Breast epithelium (tissue), 4 donors: ENCODE measurements at regions not wholly inside any gene's neighbourhood (a gene's known extent, or its start where the extent isn't known, plus 50 kb on each side); places are given as distances from the start of the nearest gene placed in this dataset.

ENCODE experiments used
- DNase-seq, 2 donors: peaks; one replicate each; pipeline ENCODE4 v3.0.0-alpha.2; 2019; ENCODE audit warnings: low spot score in 2 of 2
- H3K27ac ChIP-seq, 2 donors: fragments of 200-600 bp; sonication (generic) in 1 of 2; one replicate each; pipeline ENCODE4 v1.5.1; 2016 to 2019; ENCODE audit warnings: mild to moderate bottlenecking in 1 of 2
- H3K27me3 ChIP-seq, 2 donors: fragments of 200-600 bp; sonication (generic) in 1 of 2; one replicate each; pipeline versions ENCODE4 v1.5.1 to v1.6.0; 2017 to 2019; ENCODE audit warnings: control low read depth in 1 of 2, mild to moderate bottlenecking in 1 of 2
- H3K36me3 ChIP-seq: fragments of 200-600 bp; one replicate; pipeline ENCODE4 v1.5.1; 2019
- H3K4me1 ChIP-seq, 2 donors: fragments of 200-600 bp; sonication (generic); one replicate each; pipeline ENCODE4 v1.5.1; 2016 to 2019; ENCODE audit warnings: control low read depth in 1 of 2
- H3K4me3 ChIP-seq, 3 donors: fragments of 200-600 bp; sonication (generic); 1 replicate in 2 of 3; 2 replicates in 1 of 3; pipeline ENCODE4 v1.5.1; 2016 to 2019; ENCODE audit warnings: mild to moderate bottlenecking in 3 of 3, moderate library complexity in 2 of 3
- H3K9me3 ChIP-seq, 2 donors: fragments of 200-600 bp; sonication (generic) in 1 of 2; one replicate each; pipeline ENCODE4 v1.5.1; 2016 to 2019; ENCODE audit warnings: control low read depth in 1 of 2
- POLR2A ChIP-seq: fragments of 450-650 bp; IDR thresholded peaks from one replicate; pipeline ENCODE4 v1.6.1; 2016; ENCODE audit warnings: antibody characterized with exemption, mild to moderate bottlenecking, moderate library complexity
- POLR2AphosphoS5 ChIP-seq, 3 donors: sonication (generic); formaldehyde crosslinking; IDR thresholded peaks; one replicate each; pipeline ENCODE4 v1.6.1; 2017; ENCODE audit warnings: antibody characterized with exemption in 3 of 3
- intact Hi-C: fragments of 100-400 bp; cut with DNase I; formaldehyde crosslinking; loops from one replicate; pipeline ENCODE4 v1.15.1; 2023; ENCODE audit warnings: low total_unique reads
- TF ChIP-seq, protein P1 (sequence below), 3 donors: fragments of 450-650 bp; IDR thresholded peaks; one replicate each; pipeline ENCODE4 v1.5.1; 2016 to 2017; ENCODE audit warnings: antibody characterized with exemption in 3 of 3, mild to moderate bottlenecking in 3 of 3, moderate library complexity in 3 of 3

GRCh38 chr5:83834306-83834705, 113.7 kb upstream of the HAPLN1 start:
- no peaks in the 10 kb centered on the region for H3K4me1 ChIP-seq
- DNase-seq = no peak
- no peak overlapping the region for H3K4me3 ChIP-seq
- TF ChIP-seq, protein P1, sequence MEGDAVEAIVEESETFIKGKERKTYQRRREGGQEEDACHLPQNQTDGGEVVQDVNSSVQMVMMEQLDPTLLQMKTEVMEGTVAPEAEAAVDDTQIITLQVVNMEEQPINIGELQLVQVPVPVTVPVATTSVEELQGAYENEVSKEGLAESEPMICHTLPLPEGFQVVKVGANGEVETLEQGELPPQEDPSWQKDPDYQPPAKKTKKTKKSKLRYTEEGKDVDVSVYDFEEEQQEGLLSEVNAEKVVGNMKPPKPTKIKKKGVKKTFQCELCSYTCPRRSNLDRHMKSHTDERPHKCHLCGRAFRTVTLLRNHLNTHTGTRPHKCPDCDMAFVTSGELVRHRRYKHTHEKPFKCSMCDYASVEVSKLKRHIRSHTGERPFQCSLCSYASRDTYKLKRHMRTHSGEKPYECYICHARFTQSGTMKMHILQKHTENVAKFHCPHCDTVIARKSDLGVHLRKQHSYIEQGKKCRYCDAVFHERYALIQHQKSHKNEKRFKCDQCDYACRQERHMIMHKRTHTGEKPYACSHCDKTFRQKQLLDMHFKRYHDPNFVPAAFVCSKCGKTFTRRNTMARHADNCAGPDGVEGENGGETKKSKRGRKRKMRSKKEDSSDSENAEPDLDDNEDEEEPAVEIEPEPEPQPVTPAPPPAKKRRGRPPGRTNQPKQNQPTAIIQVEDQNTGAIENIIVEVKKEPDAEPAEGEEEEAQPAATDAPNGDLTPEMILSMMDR (IDR thresholded peaks at IDR 0.05) = no peak
- TF ChIP-seq POLR2A (no peak), POLR2AphosphoS5 (IDR thresholded peaks at IDR 0.05) (no peak)
- no peaks in the 10 kb centered on the region for H3K36me3 ChIP-seq
- intact Hi-C loops = no loop called here
- no peak overlapping the region for H3K27ac ChIP-seq
- H3K27me3 ChIP-seq = no peaks in the 10 kb centered on the region
- no peaks in the 10 kb centered on the region for H3K9me3 ChIP-seq

DNA sequence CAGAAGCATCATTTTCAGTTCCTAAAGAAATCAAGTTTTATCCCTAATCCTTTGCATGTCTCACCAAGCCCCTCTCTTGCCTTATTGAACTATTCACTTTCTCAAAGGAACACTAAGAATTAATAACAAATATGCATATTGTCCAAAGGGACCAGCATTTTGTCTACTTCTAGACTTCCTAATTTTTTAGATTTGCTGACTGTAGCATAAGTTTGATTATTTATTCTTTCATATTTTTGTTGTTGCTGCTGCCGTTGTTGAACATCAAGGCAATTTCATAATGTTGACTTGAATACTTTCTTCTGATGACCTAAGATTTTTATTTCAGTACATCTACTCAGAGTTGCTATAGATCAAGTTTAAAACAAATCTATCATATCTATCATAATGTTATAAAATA, 111.2 kb upstream of the HAPLN1 start:
- TF ChIP-seq POLR2AphosphoS5 (IDR thresholded peaks at IDR 0.05) = no peak

GRCh38 chr5:83827111-83827557, 106.5 kb upstream of the HAPLN1 start:
- H3K27ac ChIP-seq = no peak overlapping the region
- TF ChIP-seq POLR2A = no peak
- no peak for TF ChIP-seq POLR2AphosphoS5 (IDR thresholded peaks at IDR 0.05)
- TF ChIP-seq, protein P1 (IDR thresholded peaks at IDR 0.05) = no peak
- no peaks in the 10 kb centered on the region for H3K36me3 ChIP-seq
- no peaks in the 10 kb centered on the region for H3K4me1 ChIP-seq
- H3K27me3 ChIP-seq = no peaks in the 10 kb centered on the region
- no peak overlapping the region for H3K4me3 ChIP-seq
- DNase-seq = no peak
- intact Hi-C loops = no loop called here
- no peaks in the 10 kb centered on the region for H3K9me3 ChIP-seq

More for the DNA sequence above, 111.2 kb upstream of the HAPLN1 start:
- Histone ChIP-seq H3K27me3 (no peaks in the 10 kb centered on the region), H3K9me3 (no peaks in the 10 kb centered on the region), H3K27ac (no peak overlapping the region), H3K36me3 (no peaks in the 10 kb centered on the region), H3K4me3 (no peak overlapping the region), H3K4me1 (no peaks in the 10 kb centered on the region)
- DNase-seq = no peak
- intact Hi-C loops = no loop called here

DNA sequence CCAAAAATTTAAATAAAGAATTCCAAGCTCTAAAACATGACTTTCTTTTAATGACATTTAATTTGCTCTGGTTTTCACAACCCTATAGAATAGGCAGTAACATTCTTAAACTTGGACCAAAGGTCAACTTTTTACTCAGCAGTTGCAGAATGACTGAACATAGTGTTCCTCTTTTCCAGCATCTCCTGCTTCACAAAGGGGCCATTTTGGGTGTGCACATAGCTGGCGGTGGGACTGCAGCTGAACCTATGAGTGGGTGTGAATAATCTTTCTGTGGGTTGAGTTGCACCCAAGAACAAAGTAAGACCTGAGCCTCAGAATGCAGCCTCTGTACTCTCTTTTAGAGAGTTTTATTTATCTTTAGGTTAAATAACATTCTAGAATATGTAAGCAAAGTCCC, 96.9 kb upstream of the HAPLN1 start:
- peaks cover 0 to 14% of the 10 kb centered on the region in 2 donors for H3K9me3 ChIP-seq
- H3K36me3 ChIP-seq = no peaks in the 10 kb centered on the region
- intact Hi-C loops = no loop called here
- TF ChIP-seq POLR2A (no peak), POLR2AphosphoS5 (IDR thresholded peaks at IDR 0.05) (no peak)
- TF ChIP-seq, protein P1 (IDR thresholded peaks at IDR 0.05) = no peak
- H3K4me3 ChIP-seq = no peak overlapping the region
- no peak for DNase-seq
- no peak overlapping the region for H3K27ac ChIP-seq
- no peaks in the 10 kb centered on the region for H3K4me1 ChIP-seq
- H3K27me3 ChIP-seq = no peaks in the 10 kb centered on the region

DNA sequence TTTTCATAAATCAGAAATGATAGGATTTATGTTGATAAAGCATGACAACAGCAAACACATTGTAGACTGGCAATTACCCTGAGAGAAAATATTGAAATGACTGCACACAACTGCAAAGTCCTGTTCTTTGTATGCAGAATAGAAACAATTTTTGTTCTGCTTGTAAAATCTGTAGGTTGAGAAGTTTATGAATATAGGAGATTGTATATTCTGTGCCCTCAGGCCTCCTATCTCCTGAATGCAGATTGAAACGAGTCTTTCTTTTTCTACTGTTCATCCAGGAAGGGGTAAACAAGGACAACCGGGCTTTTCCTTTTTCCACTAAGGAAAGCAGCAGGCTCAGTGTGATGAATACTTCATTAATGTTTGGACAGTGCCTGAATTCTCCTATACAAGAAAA, 95.0 kb upstream of the HAPLN1 start:
- TF ChIP-seq POLR2A (no peak), POLR2AphosphoS5 (IDR thresholded peaks at IDR 0.05) (no peak)
- TF ChIP-seq, protein P1 (IDR thresholded peaks at IDR 0.05) = no peak
- Histone ChIP-seq H3K9me3 (peaks cover 0 to 9% of the 10 kb centered on the region in 2 donors), H3K27ac (no peak overlapping the region), H3K4me1 (no peaks in the 10 kb centered on the region), H3K36me3 (no peaks in the 10 kb centered on the region), H3K4me3 (no peak overlapping the region), H3K27me3 (no peaks in the 10 kb centered on the region)
- DNase-seq = no peak
- intact Hi-C loops = no loop called here

- H3K27ac ChIP-seq = no peak overlapping the region
- intact Hi-C loops = no loop called here
- DNase-seq = no peak
- no peaks in the 10 kb centered on the region for H3K4me1 ChIP-seq
- H3K27me3 ChIP-seq = no peaks in the 10 kb centered on the region
- no peak overlapping the region for H3K4me3 ChIP-seq
- no peaks in the 10 kb centered on the region for H3K36me3 ChIP-seq
- TF ChIP-seq POLR2AphosphoS5 (IDR thresholded peaks at IDR 0.05) (no peak), POLR2A (no peak)
- TF ChIP-seq, protein P1 (IDR thresholded peaks at IDR 0.05) = no peak
- no peaks in the 10 kb centered on the region for H3K9me3 ChIP-seq
Observed at GRCh38 chr5:83810511-83810910, 89.9 kb upstream of the HAPLN1 start.
